SIG-M5 treated with dmso at 0.1 percent for 504 hours (cell line): ENCODE measurements at regions not wholly inside any gene's neighbourhood (a gene's known extent, or its start where the extent isn't known, plus 50 kb on each side); places are given as distances from the start of the nearest gene placed in this dataset.
"Not testable (repeated sequence)": the region's sequence is repeated elsewhere in the genome, so short reads cannot be mapped to it uniquely, and the experiment has no call there.

Experiments used
- DNase-seq: peaks from one replicate; lab custom pipeline; 2025; ENCODE audit not compliant: unreplicated experiment; lab: John Stamatoyannopoulos, UW

- DNase-seq, result no peak
Measured at GRCh38 chr7:112668561-112668960, 121.6 kb downstream of the TMEM168 start.

DNA sequence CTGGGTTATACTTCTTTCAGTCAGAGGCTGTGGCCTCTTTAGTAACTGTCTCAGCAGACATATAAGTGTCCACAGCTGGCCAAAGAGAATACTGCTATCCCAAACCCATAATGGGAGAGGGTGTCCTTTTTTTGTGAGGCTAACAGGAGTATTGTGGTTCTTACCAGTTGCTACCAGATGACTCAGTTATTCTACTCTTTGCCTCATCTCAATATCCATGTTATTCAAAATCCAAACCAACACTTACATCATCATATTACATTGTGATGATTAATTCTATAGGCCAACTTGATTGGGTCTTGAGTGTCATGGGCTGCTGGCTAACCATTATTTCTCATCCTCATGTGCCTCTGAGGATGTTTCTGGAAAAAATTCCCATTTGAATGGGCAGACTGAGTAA, 120.9 kb downstream of the TMEM168 start:
- no peak for DNase-seq

DNA sequence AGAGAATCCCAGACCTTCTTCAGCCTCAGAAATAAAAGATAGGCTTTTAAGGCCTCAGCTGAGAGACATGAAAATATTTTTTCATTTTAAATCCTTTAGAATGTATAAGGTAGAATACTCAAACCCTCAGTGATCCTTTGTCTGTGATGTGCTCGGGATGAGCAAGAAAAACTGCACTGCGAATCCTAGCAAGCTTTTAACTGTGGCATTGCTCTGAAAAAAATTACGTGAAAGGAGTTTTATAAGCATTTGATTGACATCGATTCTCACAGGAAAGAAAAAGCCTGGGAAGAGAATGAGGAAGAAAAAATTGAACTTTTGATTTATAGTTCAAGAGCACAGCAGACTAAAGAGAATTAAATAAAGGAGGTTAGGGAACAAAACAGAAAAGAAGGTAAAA, 120.0 kb downstream of the TMEM168 start:
- no peak for DNase-seq

DNA sequence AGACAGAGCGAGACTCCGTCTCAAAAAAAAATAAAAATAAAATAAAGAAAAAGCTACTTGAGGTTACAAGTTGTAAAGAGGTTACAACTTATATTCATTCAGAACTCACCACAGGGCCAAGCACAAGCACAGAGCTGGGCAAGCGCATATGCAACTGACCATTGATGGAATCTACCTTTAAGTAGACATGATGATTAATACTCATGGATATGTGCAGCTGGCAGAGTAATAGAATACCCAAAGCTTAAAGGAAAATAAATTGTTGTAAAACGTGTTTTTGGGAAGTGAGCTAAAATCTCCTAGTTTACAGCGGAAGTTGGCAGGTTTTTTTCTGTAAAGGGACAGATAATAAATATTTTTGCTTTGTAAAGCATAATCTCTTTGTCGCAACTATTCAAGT, 111.6 kb downstream of the TMEM168 start:
- no peak for DNase-seq

- DNase-seq, result not testable (repeated sequence)
Measured at GRCh38 chr7:112689466-112690177, 100.6 kb downstream of the TMEM168 start.

DNA sequence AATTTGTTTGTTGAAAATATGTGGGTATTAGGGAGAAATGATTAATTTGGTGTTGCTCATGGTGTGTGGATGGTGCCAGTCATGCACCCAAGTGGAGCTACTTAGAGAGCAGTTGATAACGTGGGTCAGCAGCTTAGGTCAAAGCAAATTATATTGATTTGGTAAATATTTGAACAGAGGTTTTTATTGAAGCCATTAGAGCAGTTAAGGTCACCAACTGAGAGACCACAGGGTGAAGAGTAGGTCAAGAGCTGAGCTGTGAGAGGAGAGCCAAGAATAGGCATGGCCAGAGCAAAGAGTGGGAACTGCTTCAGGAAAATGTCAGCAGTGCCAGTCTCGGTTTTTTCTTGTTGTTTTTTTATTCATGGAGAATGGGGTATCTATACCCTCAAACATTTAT, 97.9 kb downstream of the TMEM168 start:
- no peak for DNase-seq

GRCh38 chr7:112697211-112697610, 93.0 kb downstream of the TMEM168 start:
- not testable (repeated sequence) for DNase-seq

- DNase-seq, result no peak
Measured at GRCh38 chr7:112699725-112700513, 90.3 kb downstream of the TMEM168 start.

DNA sequence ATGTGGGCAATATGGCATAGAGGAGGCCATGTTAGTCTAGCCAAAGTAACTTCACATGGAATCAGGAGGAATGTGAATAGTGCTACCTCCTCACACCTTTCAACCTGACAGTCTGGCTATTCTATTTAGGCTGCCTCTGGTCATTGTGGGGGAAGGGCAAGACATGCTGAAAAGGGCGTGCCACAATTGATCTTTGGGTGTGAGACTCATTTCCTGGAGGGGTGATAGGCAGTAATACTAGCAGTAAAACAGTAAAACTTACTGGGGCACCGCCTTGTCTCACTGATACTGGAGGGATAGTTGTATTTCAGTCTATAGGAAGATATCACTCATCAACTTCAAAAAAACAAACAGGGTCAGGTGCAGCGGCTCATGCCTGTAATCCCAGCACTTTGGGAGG, 88.7 kb downstream of the TMEM168 start:
- DNase-seq, result no peak

DNA sequence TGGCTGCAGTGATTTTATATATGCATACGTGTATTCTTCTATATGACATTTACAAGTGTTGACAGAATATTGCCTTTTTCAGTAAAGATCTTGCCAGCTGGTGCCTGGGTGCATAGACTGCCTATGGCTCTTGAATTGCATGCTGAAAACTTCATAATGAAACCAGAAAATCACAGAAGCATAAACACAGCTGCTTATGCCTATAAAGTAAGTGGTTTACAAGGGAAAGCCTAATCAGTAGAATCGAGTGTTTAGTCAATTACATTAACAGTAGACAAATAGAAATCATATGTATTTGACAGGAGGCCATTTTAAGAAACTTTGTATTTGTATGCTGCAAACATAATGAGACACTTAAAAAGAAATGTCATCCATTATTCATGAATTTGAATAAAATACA, 82.5 kb downstream of the TMEM168 start:
- DNase-seq, result no peak

DNA sequence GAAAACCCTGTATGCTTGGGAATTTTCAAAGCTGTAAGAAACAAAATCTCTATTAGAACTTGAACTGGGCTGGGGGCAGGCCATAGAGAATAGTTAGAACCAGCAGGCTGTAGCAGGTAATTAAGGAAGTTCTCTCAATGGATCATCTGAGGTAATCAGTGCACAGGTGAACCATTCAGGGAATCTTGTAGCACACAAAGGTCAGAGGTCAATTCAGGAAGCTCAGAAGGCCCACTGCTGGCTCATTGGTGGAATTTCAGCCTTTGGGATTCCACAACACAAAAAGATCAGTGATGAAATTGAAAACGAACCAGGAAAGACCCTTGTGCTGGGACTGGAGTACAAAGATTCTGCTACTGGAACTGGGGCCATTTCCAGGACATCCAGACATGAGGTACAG, 82.0 kb downstream of the TMEM168 start:
- DNase-seq, result no peak
